ENCODE measurements at regions not wholly inside any gene's neighbourhood (a gene's known extent, or its start where the extent isn't known, plus 50 kb on each side); places are given as distances from the start of the nearest gene placed in this dataset.

- H3K4me3 Mint-ChIP-seq: no peak overlapping the region
- H3K27ac Mint-ChIP-seq: no peak overlapping the region
- peaks cover 16% of the 10 kb centered on the region for H3K4me1 Mint-ChIP-seq
- Histone ChIP-seq H4K20me1 (ENCODE audit: control insufficient read depth, insufficient read depth, low read length, poor library complexity, severe bottlenecking) (no peaks in the 10 kb centered on the region), H3K27me3 (replicated peaks in 1 of 4; ENCODE audit: control extremely low read depth in 1 of 4, control insufficient read depth in 3 of 4, insufficient read depth in 4 of 4, low read length in 3 of 4) (no peaks in the 10 kb centered on the region), H2AFZ (ENCODE audit: insufficient read depth, low read depth, low read length, poor library complexity, severe bottlenecking) (no peak overlapping the region), H3K36me3 (replicated peaks in 1 of 2; ENCODE audit: control extremely low read depth in 1 of 2, control insufficient read depth in 1 of 2, extremely low read depth in 1 of 2, insufficient read depth in 2 of 2, low read length in 1 of 2) (no peaks in the 10 kb centered on the region), H3K79me2 (ENCODE audit: control insufficient read depth, insufficient read depth, low read length) (no peaks in the 10 kb centered on the region), H3K9ac (ENCODE audit: low read length) (no peak overlapping the region), H3K9me3 (ENCODE audit: control extremely low read depth in 1 of 3, control insufficient read depth in 2 of 3, insufficient read depth in 1 of 3, low read length in 2 of 3) (peaks cover 0 to 5% (median 0%) of the 10 kb centered on the region in 3 donors), H3K4me1 (ENCODE audit: control insufficient read depth in 2 of 2, insufficient read depth in 2 of 2, low read length in 2 of 2) (peaks cover 8 to 11% of the 10 kb centered on the region in 2 donors), H3K4me3 (ENCODE audit: control extremely low read depth in 1 of 5, extremely low read depth in 1 of 5, insufficient read depth in 1 of 5, low read depth in 2 of 5, low read length in 4 of 5) (no peak overlapping the region), H3K27ac (ENCODE audit: low read length in 2 of 2) (no peak overlapping the region), H3K4me2 (replicated peaks; ENCODE audit: low read depth, low read length, poor library complexity, severe bottlenecking) (no peak overlapping the region)
- intact Hi-C loops (cut with micrococcal nuclease): no loop called here
- ChIA-PET CTCF (interaction anchor here (0.8 to 1.0 kb wide), 2 partner anchors 212 to 219 kb away, joined by 3 read pairs; no protein-coding TSS in a partner anchor), POLR2A (no interaction called here)
- DNase-seq (no peak), ATAC-seq (ENCODE audit: low read depth) (no peak)
- WGBS (ENCODE audit: insufficient coverage): 50% methylated on average over 4 of the region's 11 CpGs
- H3K27me3 Mint-ChIP-seq: peaks cover 14% of the 10 kb centered on the region
- H3K9me3 Mint-ChIP-seq (ENCODE audit: insufficient read depth): no peaks in the 10 kb centered on the region
- TF ChIP-seq, protein P1, sequence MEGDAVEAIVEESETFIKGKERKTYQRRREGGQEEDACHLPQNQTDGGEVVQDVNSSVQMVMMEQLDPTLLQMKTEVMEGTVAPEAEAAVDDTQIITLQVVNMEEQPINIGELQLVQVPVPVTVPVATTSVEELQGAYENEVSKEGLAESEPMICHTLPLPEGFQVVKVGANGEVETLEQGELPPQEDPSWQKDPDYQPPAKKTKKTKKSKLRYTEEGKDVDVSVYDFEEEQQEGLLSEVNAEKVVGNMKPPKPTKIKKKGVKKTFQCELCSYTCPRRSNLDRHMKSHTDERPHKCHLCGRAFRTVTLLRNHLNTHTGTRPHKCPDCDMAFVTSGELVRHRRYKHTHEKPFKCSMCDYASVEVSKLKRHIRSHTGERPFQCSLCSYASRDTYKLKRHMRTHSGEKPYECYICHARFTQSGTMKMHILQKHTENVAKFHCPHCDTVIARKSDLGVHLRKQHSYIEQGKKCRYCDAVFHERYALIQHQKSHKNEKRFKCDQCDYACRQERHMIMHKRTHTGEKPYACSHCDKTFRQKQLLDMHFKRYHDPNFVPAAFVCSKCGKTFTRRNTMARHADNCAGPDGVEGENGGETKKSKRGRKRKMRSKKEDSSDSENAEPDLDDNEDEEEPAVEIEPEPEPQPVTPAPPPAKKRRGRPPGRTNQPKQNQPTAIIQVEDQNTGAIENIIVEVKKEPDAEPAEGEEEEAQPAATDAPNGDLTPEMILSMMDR (IDR thresholded peaks at IDR 0.05): no peak
- TF ChIP-seq EZH2 (IDR thresholded peaks at IDR 0.05; ENCODE audit: borderline replicate concordance, insufficient read depth, low read depth, low read length, poor library complexity, severe bottlenecking): no peak
These were observed 221.4 kb downstream of the FAM43A start for GRCh38 chr3:194906970-194907629.

DNA sequence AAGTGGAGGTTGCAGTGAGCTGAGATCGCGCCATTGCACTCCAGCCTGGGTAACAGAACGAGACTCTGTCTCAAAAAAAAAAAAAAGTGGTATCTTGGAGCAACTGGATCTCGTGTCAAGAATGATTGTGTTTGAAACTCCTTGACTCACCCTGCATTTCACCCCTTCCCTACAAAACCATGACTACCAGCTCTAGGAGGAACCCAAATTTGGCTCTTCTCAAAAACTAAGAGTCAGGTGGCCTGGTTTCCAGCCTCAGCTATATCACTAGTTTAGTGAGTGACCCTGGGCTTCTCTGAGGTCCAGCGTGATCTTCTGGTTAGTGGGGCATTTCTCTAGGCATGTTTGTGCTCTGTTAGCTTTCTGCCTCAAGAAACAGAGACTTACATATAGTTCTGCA lies 222.1 kb downstream of the FAM43A start:
- peaks cover 16% of the 10 kb centered on the region for H3K4me1 Mint-ChIP-seq
- no peak overlapping the region for H3K27ac ChIP-seq (ENCODE audit: low read length in 2 of 2)
- H3K4me1 ChIP-seq (ENCODE audit: control insufficient read depth in 2 of 2, insufficient read depth in 2 of 2, low read length in 2 of 2): peaks cover 8 to 11% of the 10 kb centered on the region in 2 donors
- DNase-seq (no peak), ATAC-seq (ENCODE audit: low read depth) (no peak)
- H3K27ac Mint-ChIP-seq: no peak overlapping the region
- intact Hi-C loops (cut with micrococcal nuclease): no loop called here
- ChIA-PET POLR2A (no interaction called here), CTCF (interaction anchor here (1.0 kb wide), 1 partner anchor 220 kb away, joined by 3 read pairs; no protein-coding TSS in a partner anchor)
- no peak overlapping the region for H3K4me3 Mint-ChIP-seq
- no peak overlapping the region for H3K4me2 ChIP-seq (replicated peaks; ENCODE audit: low read depth, low read length, poor library complexity, severe bottlenecking)
- H2AFZ ChIP-seq (ENCODE audit: insufficient read depth, low read depth, low read length, poor library complexity, severe bottlenecking): no peak overlapping the region
- H4K20me1 ChIP-seq (ENCODE audit: control insufficient read depth, insufficient read depth, low read length, poor library complexity, severe bottlenecking): no peaks in the 10 kb centered on the region
- no peaks in the 10 kb centered on the region for H3K79me2 ChIP-seq (ENCODE audit: control insufficient read depth, insufficient read depth, low read length)
- 94% methylated on average over 3 of the region's 5 CpGs for whole genome bisulfite sequencing (ENCODE audit: insufficient coverage)
- H3K9me3 Mint-ChIP-seq (ENCODE audit: insufficient read depth): no peaks in the 10 kb centered on the region
- no peaks in the 10 kb centered on the region for H3K27me3 ChIP-seq (replicated peaks in 1 of 4; ENCODE audit: control extremely low read depth in 1 of 4, control insufficient read depth in 3 of 4, insufficient read depth in 4 of 4, low read length in 3 of 4)
- peaks cover 0 to 5% (median 0%) of the 10 kb centered on the region in 3 donors for H3K9me3 ChIP-seq (ENCODE audit: control extremely low read depth in 1 of 3, control insufficient read depth in 2 of 3, insufficient read depth in 1 of 3, low read length in 2 of 3)
- no peak overlapping the region for H3K4me3 ChIP-seq (ENCODE audit: control extremely low read depth in 1 of 5, extremely low read depth in 1 of 5, insufficient read depth in 1 of 5, low read depth in 2 of 5, low read length in 4 of 5)
- H3K36me3 ChIP-seq (replicated peaks in 1 of 2; ENCODE audit: control extremely low read depth in 1 of 2, control insufficient read depth in 1 of 2, extremely low read depth in 1 of 2, insufficient read depth in 2 of 2, low read length in 1 of 2): no peaks in the 10 kb centered on the region
- no peak overlapping the region for H3K9ac ChIP-seq (ENCODE audit: low read length)
- no peak for TF ChIP-seq EZH2 (IDR thresholded peaks at IDR 0.05; ENCODE audit: borderline replicate concordance, insufficient read depth, low read depth, low read length, poor library complexity, severe bottlenecking)
- TF ChIP-seq, protein P1 (IDR thresholded peaks at IDR 0.05): no peak
- peaks cover 18% of the 10 kb centered on the region for H3K27me3 Mint-ChIP-seq

Data from B cell (primary cell).